ENCODE measurements at regions not wholly inside any gene's neighbourhood (a gene's known extent, or its start where the extent isn't known, plus 50 kb on each side); places are given as distances from the start of the nearest gene placed in this dataset.

DNA sequence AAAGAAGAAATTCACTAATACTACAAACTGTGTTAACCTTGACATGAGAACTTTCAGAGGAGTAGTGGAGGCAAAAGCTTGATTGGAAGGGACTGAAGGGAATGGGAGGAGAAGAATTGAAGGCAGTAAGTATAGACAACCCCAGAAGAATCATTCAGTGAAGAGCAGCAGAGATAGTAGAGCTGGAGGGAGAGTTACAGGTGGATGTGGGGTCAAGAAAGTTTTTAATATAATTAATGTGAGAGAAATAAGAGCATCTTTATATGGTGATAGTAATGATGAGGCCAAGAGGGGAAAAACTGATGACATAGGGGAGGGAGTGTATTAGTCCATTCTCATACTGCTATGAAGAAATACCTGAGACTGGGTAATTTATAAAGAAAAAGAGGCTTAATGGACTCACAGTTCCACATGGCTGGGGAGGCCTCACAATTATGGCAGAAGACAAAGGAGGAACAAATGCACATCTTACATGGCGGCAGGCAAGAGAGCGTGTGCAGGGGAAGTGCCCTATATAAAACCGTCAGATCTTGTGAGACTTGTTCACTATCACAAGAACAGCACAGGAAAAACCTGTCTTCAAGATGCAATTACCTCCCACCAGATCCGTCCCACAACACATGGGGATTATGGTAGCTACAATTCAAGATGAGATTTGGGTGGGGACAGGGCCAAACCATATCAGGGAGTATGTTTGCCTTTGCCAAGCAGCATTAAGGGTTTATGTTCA is 88.3 kb upstream of the PIK3CG start:
- no peak for DNase-seq

DNA sequence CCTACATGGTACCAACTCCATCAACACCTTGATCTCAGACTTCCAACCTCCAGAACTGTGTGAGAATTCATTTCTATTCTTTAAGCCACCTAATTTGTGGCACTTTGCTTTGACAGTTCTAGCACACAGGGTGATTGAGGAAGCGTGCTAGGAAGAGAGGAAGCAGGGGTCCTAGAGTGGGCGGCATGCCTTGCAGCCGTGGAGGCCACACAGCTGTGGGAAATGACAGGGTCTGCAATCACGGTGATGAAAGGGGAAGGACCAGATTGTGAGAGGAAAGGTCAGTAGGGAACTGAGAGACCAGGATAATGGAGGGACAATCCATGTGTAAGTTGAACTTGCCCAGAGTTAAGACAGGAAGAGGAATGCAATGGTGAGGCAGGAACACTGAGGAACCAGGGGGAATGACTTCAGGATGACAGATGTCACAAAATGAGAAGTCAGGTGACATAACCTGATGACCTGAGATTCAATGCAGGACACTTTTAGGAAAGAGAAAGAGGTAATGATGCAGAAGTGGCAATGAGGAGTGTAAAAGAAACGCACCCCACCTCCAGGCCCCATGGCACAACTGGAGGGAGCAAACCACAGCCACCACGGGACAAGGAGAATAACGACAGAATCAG is 87.3 kb upstream of the PIK3CG start:
- DNase-seq: no peak

DNA sequence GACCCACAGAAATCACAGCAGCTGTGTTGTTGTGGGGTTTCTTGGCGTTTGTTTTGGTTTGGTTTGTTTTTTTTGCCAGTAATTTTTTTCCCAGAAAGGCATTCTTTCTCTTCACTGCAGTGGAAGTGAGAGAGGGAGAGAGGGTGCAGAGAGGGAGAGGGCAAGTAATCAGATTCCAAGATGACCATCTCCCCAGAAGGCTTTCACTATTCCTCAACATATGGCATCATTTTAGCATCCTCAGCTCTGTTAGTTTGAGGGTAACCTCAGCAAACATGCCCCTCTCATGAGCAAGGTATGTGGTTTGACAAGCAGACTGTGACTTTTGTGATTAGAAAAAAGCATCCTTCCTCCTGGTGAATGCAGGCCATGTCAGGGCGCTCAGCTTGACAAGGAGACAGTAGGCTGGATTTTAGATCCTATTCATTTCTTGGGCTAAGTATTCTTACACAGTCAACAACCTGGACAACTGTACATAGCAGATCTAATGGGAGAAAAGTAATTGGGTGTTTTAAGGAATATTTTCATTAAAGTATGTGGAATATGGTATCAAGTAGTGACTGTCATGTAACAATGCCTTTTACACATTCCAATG is 86.3 kb upstream of the PIK3CG start:
- DNase-seq: no peak

DNA sequence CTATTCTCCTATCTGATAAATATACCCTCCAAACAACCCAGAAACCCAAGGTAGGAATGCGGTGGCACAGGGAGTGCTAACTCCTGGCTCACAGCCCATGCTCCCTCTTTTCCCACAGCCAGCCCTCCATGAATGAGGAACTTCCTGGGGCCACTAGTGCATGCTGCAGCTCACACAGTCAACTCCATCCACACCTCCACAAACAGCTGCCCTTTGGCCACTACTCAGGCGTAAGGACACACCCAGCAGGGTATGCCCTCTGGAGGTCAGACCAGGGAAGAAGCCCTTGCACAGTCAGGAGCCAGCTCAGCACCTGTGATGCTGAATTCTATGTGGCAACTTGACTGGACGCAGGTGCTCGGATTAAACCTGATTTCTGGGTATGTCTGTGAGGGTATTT is 85.2 kb upstream of the PIK3CG start:
- no peak for DNase-seq

DNA sequence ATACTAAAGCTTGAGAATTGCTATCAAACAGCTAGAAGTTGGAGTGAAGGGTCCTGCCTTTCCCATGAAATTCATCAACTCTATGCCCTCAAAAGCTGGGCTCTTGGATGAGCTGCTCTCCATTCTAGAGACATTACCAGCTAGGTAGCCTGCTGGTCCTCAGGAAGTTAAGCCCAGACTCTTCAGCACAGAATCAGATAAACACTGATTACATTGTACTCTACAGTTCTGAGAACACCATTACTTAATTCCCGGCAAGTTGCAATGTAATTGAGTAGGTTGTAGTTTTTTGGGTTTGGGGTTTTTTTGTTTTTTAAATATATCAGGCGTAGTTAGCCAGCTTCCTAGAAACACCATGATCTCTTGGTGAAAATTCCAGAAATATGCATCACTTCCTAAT is 84.1 kb upstream of the PIK3CG start:
- DNase-seq: no peak

DNA sequence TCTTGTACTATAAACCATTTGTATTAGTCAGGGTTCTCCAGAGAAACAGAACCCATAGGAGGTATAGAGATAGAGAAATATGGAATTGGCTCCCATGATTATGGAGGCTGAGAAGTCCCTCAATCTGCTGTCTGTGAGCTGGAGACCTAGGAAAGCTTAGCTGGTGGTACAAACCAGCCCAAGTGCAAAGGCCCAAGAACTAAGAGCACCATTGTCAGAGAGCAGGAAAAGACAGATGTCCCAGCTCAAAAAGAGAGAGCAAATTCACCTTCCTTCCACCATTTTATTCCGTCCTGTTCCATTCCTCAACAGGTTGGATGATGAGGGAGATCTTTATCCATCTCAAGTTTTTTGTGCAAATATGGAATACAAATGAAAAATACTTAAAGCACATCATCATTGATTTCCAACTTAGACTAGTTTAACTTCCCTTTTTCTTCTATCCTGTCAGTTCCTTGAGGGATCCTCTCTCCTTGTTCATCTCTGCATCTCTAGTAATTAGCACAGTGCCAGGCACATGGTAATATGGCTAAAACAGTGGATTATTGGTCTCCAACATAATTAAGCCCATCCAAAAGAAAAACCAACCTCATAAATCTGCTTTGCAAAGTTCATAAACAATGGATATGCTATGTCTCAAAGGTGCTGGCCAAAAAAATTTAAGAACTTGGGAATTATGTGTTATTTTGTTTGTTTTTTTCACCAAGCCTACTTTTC is 83.1 kb upstream of the PIK3CG start:
- DNase-seq: no peak

DNA sequence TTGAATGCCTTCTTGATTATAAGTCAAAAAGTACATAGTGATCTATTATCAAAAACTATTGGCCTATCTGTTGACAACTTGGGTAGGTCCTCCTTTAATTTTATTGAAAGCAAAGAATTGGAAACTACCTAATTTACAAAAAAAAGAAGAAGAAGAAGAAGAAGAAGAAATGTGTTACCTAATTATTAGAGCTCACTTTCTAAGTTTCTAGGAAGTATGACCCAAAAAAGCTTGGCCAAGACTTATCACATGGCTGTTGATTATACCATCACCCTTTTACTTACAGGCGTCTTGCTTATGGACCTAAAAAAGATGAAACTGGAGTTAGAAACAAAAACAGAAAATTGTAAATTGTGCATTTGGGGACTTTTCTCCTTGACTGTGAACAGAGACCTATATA is 81.8 kb upstream of the PIK3CG start:
- DNase-seq: no peak

DNA sequence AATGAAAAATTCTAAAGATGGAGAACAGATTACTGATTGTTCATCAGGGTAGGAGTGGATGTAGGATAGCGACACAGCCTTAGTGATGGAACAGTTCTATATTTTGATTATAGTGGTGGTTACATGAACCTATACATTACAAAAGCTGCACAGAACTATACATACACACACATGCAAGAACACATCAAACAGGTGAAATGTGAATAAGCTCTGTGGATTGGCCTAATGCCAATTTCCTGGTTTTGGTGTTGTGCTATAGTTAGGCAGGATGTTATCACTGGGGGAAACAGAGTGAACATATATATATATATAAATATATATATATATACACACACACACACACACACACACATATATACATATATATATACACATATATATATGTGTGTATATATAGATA is 76.4 kb upstream of the PIK3CG start:
- DNase-seq: no peak

DNA sequence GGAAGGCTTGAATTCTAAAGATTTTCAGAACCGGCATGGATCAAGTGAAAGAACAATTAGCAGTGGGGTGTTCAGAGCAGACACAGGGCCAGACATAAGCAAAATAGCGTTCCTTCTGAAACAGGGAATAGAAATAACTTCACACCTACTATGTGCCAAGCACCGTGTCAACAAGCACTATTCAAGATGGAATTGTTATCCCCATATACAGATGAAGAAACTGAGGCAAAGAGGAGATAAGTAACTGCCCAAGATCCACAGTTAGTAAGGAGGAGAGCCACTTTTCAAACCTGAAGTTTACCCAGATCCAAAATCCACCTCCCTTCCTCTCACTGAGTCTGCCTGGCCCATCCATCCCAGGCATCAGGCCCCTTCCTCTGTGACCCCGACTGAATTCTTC is 73.6 kb upstream of the PIK3CG start:
- DNase-seq: no peak

DNA sequence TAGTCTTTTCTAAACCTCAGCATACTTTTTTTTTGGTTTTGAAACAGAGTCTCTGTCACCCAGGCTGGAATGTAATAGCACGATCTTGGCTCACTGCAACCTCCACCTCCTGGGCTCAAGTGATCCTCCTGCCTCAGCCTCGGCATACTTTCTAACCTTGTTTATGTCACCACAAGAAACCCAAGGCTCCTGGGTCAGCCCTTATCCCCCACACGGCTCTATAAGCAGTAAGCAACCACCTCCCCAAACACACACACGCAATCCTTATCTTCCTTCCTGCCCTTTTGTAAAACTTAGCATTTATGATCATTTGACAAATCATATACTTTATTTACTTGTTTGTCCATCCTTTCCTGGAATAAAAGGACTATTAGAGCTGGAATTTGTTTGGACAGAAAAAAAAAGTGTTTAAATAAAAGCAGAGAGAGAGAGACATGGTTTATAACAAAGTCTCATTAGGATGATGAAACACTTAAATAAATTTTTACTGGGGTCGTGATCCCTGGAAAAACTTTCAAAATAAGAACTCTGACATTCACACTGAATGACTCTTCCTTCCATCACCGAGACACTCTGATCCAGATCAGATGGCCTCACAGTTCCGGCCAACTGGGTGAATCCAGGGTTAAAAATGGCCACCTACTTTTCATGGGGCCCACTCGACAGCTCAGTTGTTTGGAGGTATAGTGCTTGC is 72.7 kb upstream of the PIK3CG start:
- DNase-seq: no peak

DNA sequence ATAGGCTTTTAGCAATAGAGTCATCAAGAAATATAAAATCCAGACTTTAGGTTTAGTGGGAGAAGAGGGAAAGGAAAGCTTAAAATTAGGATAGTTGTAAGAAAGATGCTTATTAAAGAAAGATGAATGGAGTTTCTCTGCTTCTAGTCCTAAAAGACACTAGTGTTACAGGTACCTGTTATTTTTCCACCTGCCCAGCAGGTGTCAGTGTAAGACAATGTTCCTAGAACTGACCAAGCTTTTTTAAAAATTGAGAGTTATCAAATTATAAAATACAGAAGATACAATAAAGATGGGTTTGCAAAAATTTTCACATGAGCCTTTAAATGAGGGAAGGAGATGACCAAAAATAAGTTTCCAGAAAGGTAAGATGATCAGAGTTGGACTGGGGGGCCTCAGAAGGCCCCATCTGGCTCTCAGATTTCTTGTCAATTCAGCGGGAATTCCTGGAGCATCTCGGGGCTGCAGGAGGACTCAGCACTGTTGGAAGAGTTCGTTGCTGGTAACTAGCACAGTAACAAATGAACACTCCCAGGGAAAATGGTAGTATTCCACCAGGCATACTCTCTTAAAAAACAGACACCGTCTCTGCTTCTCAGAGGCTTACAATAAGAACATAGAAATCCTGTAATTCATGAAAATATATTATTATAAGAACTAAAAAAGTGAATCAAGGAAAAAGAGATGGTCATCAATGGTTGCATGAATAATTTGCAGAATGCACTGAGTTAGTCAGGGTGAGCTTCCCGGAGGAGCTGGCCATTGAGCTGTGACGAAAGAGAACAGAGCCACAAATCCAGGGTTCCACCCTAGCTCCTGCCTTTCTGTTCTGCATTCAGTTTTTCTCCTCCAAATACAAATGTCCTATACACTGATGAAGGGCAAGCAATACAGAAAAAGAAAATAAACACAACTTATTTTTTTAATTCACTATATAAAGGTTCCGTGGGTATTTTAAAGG is 71.8 kb upstream of the PIK3CG start:
- DNase-seq: peak; percentile 29

DNA sequence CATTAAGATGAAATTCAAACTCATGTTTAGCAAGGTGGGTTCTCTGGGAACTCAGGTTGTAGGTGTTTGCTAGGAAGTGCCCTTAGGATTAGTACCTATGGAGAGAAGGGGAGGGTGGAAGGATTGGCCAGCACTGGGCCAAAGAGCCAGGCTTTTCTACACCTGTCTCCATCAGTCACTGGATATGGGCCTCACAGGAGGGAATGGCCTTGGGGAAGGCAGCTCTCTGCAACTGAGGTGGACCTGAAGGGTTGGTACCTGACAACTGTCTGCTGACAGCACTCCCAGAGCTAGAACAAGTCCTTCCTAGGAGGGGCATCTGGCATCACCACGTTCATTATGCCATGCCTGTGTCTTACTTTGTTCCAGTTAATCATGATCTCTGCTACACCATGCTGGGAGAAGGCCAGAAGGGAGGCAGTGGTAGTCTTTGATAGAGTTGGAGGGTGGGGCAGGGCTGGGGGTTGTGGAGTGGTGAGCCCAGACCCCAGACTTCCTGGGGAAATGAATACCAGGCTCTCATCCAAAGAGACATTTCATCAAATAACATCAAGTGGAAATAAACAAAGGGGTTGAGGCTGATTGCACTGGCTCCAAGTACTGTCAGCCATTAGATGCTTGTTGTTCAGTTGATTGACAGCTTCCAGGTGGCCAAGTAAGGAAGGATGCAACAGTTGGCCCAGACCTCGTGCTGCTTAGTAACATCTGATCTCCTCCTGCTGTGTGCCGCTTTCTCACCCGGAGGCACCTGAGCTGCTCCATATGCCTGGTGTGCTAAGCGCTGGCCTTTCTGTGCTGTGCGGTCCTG is 70.6 kb upstream of the PIK3CG start:
- DNase-seq: no peak

DNA sequence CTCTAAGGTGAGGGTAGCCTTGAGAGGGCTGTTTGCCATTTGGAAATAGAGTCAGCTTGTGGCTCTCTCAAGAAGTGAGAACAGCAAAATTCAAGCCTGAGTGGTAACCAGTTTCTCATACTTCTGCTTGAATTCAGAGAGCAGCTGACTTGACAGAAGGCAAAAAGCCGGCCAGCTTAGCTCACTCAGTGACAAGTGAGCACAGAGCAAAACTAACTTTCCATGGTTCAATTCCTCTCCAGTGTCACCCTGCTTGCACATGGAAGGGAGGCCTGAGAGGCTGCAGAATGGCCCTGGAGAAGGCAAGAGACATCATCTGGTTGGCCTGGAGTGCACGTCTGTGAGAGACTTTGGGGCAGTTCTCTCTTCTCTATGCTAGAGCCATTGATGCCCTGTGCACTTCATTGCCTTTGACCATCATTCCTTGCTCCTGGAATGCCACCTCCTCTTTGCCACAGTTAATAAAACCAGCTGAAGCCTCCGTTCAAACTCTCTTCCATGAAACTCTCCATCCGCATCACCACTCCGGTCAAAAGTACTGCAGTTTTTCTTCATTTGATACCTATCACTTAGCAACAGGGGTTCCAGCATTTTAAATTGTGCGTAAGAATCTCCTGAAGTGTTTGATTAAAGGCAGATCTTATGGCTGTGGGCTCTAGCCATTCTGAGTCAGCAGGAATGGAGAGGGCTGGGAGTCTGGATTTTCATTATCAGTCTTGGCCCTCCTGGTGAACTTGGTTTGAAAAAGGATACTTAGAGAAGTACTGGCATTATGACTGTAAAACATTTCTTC is 69.8 kb upstream of the PIK3CG start:
- DNase-seq: no peak

DNA sequence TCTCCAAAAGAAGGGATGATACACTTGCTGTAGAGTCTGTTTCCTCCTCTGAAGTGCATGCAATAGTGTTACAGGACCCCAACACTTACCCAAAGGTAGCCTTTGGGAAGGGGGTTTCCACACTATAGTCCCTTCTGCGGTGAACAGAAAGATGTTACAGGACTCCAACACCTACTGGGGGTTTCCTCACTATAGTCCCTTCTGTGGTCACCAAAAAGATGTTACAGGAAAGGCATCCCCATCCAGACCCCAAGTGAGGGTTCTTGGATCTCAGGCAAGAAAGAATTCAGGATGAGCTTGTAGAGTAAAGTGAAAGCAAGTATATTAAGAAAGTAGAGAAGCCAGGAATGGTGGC is 69.2 kb upstream of the PIK3CG start:
- DNase-seq: no peak

DNA sequence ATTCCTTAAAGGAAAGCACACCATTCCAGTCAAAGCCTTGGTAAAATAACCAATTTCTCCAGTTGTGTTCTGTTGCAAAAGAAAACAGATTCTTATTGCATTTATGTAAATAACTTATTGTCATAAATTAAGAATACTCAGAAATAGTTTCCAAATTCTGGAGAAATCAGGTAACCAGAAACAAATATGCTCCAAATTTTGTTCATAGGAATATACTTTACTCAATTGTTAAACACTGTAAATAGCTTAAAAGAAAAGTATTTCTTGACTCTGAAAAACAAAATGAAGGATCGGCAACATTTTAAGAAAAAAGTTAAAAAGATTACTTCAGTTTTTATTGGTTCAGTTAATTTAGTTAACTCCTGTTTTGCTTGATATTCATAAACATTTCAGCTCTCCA is 67.1 kb upstream of the PIK3CG start:
- DNase-seq: no peak

DNA sequence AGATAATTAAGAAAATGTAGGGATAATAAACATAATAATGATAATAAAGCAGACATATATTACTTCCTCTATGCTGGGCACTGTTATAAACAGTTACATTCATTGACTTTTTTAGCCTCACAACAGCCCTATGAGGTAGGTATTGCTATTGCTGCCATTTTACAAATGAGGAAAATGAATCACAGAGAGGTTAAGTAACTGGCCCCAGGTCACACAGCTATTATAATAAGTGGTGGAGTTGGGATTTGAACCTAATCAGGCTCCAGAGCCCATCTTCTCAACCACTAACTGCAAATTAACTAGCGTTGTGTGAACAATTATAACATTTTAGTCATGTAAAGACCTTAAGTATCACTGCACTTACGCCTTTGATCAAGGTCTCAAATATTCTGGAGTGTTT is 62.5 kb upstream of the PIK3CG start:
- DNase-seq: no peak

DNA sequence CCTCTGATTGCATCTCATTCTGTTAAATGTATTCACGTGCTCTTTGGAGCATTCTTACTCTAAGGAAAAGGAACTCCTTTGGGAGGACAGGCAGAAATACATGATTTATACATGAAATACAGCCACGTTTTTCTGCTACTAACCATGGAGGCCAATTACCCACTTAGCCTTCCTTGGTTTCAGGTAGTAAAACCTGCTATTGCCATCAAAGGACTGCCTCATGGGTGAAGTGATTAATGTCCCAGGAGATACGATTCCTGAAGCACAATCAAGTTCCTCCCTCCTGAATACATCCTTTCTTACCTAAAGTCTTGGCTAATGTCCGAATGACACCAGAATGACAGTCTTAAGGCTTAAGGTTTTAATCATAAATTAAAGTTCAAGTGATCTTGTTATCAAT is 58.5 kb upstream of the PIK3CG start:
- DNase-seq: no peak

DNA sequence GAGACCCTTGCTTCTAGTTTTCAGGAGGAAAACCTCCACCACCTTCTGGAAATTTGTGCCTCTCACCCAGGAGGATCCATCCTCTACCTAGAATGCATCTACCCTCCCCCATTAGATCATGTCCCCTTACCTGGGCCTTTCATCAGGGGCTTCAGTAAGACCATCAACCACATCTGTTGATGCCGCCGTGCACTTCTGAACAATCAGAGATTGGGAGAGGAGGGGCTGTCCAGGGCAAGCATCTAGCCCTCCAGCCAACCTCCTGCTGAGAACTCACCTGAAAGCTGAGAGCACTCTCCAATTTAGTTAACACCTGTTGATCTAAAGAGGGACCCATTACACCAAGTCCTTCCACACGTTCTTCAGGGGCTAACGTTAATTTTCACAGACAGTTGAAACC is 57.6 kb upstream of the PIK3CG start:
- no peak for DNase-seq

DNA sequence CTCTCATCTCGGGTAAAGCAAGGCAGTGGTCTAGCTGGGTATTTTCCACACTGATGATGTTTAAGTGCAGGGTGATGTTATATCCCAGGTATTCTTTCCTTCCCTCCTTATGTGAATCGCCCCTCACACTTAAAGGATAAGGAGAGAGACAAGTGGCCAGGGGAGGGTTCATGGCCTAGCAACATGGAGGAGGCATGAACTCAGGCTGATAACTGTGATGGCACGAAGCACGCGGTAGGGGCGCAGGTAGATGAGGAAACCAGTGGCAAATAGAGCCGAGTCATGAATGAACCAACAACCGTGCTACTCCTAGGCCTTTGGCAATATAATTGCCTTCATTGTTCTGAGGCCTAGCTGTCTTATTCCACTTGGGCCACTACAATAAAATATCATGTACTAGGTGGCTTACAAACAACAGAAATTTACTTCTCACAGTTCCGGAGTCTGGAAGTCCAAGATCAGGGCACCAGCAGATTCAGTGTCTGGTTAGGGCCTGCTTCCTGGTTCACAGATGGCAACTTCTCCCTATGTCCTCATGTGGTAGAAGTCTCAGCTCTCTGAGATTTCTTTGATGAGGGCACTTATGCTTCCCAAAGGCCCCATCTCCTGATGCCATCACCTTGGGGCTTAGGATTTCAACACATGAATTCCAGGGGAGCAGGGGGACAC is 56.0 kb upstream of the PIK3CG start:
- no peak for DNase-seq

DNA sequence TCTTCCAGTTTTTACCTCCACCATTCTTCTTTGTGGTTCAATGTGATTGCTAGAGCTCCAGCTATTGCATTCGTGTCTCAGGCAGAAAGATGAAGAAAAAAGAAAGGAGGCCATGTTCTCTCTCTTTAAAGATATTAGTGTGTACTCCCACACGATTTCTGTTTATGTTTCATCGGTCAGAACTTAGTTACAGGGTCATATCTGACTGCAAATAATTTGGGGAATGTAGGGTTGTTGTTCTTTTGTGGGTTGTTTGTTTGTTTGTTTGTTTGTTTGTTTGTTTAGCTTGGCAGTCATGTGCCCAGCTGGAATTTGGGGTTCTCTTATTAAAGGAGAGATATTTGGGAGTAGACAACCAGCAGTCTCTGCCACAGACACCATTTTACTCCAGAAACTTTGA is 53.6 kb upstream of the PIK3CG start:
- no peak for DNase-seq
